Neural cell (in vitro differentiated cells): ENCODE measurements at regions not wholly inside any gene's neighbourhood (a gene's known extent, or its start where the extent isn't known, plus 50 kb on each side); places are given as distances from the start of the nearest gene placed in this dataset.

Experiments used
- H2AFZ ChIP-seq: fragments of 200-600, 300-800 bp; sonication (generic), shearing (Covaris generic); 2 replicates; pipeline ENCODE4 v1.6.0; 2014; ENCODE audit warnings: low read depth, mild to moderate bottlenecking, antibody characterized with exemption, low read length, moderate library complexity
- H3F3A ChIP-seq: fragments of 200-600 bp; shearing (Covaris generic); 2 replicates; pipeline ENCODE4 v1.6.1; 2016; ENCODE audit warnings: mild to moderate bottlenecking, moderate library complexity, mixed read lengths, antibody characterized with exemption, low read length; ENCODE audit not compliant: insufficient read depth, poor library complexity, severe bottlenecking
- H3K27ac ChIP-seq: fragments of 200-600, 300-800 bp; sonication (generic), shearing (Covaris generic); 2 replicates; pipeline ENCODE4 v1.5.1; 2014; ENCODE audit warnings: mild to moderate bottlenecking, low read length, moderate library complexity
- H3K27me3 ChIP-seq: fragments of 300-800, 200-600 bp; sonication (generic), shearing (Covaris generic); 2 replicates; pipeline ENCODE4 v1.6.0; 2014; ENCODE audit warnings: mild to moderate bottlenecking, low read depth, low read length, moderate library complexity; ENCODE audit not compliant: insufficient read depth
- H3K36me3 ChIP-seq: fragments of 300-800, 200-600 bp; sonication (generic), shearing (Covaris generic); 2 replicates; pipeline ENCODE4 v1.5.1; 2014; ENCODE audit warnings: mild to moderate bottlenecking, antibody characterized with exemption, low read length, moderate library complexity; ENCODE audit not compliant: insufficient read depth
- H3K4me2 ChIP-seq: fragments of 300-800, 200-600 bp; sonication (generic), shearing (Covaris generic); 2 replicates; pipeline ENCODE4 v1.6.0; 2014; ENCODE audit warnings: mild to moderate bottlenecking, low read length
- H3K4me3 ChIP-seq: fragments of 300-800, 200-600 bp; sonication (generic), shearing (Covaris generic); 2 replicates; pipeline ENCODE4 v1.5.1; 2014; ENCODE audit warnings: mild to moderate bottlenecking, low read length, moderate library complexity
- H3K79me2 ChIP-seq: fragments of 200-600 bp; shearing (Covaris generic); replicated peaks from 2 replicates; pipeline ENCODE4 v1.6.0; 2014; ENCODE audit warnings: mild to moderate bottlenecking, low read length, moderate library complexity; ENCODE audit not compliant: insufficient read depth
- H3K9ac ChIP-seq: fragments of 300-800, 200-600 bp; sonication (generic), shearing (Covaris generic); 2 replicates; pipeline ENCODE4 v1.6.1; 2016; ENCODE audit warnings: mild to moderate bottlenecking, low read length, mixed read lengths
- H3K9me2 ChIP-seq: fragments of 200-600 bp; shearing (Covaris generic); 2 replicates; pipeline ENCODE4 v1.6.1; 2016; ENCODE audit warnings: mild to moderate bottlenecking, low read length, mixed read lengths; ENCODE audit not compliant: insufficient read depth
- H3K9me3 ChIP-seq: fragments of 200-600, 300-800 bp; sonication (generic), shearing (Covaris generic); 2 replicates; pipeline ENCODE4 v1.6.1; 2016; ENCODE audit warnings: mild to moderate bottlenecking, mixed run types, low read length, moderate library complexity, mixed read lengths
- H4K20me1 ChIP-seq: fragments of 200-600 bp; shearing (Covaris generic); 2 replicates; pipeline ENCODE4 v1.6.1; 2016; ENCODE audit warnings: mild to moderate bottlenecking, mixed run types; ENCODE audit not compliant: insufficient read depth
- EP300 ChIP-seq: fragments of 450-650 bp; conservative IDR thresholded peaks from 2 replicates; pipeline ENCODE4 v1.6.1; 2014; ENCODE audit warnings: antibody characterized with exemption, mild to moderate bottlenecking, moderate library complexity; ENCODE audit not compliant: poor library complexity, severe bottlenecking
- EZH2 ChIP-seq: fragments of 200-600, 300-800 bp; shearing (Covaris generic), sonication (generic); IDR thresholded peaks from 2 replicates; pipeline ENCODE4 v1.6.1; 2014; ENCODE audit warnings: antibody characterized with exemption, low read length, borderline replicate concordance, mild to moderate bottlenecking; ENCODE audit not compliant: insufficient read depth, poor library complexity, severe bottlenecking
- MXI1 ChIP-seq: fragments of 450-650 bp; conservative IDR thresholded peaks from 2 replicates; pipeline ENCODE4 v1.6.1; 2014; ENCODE audit warnings: antibody characterized with exemption, mild to moderate bottlenecking; ENCODE audit not compliant: poor library complexity, severe bottlenecking
- POLR2AphosphoS5 ChIP-seq: IDR thresholded peaks from 2 replicates; pipeline ENCODE4 v1.6.1; 2012
- RAD21 ChIP-seq: fragments of 450-650 bp; conservative IDR thresholded peaks from 2 replicates; pipeline ENCODE4 v1.6.1; 2014; ENCODE audit warnings: antibody characterized with exemption, mild to moderate bottlenecking, moderate library complexity
- SMC3 ChIP-seq: fragments of 450-650 bp; conservative IDR thresholded peaks from 2 replicates; pipeline ENCODE4 v1.6.1; 2014; ENCODE audit warnings: antibody characterized with exemption, mild to moderate bottlenecking, moderate library complexity; ENCODE audit not compliant: poor library complexity
- TAF1 ChIP-seq: IDR thresholded peaks from 2 replicates; pipeline ENCODE4 v1.6.1; 2012; ENCODE audit warnings: low read depth
- TF ChIP-seq, protein P1 (sequence below): IDR thresholded peaks from 2 replicates; pipeline ENCODE4 v1.6.1; 2012; ENCODE audit warnings: borderline replicate concordance
- TF ChIP-seq, protein P2 (sequence below): fragments of 450-650 bp; IDR thresholded peaks from 2 replicates; pipeline ENCODE4 v1.5.1; 2014; ENCODE audit warnings: antibody characterized with exemption, mild to moderate bottlenecking, moderate library complexity; ENCODE audit not compliant: poor library complexity, severe bottlenecking

DNA sequence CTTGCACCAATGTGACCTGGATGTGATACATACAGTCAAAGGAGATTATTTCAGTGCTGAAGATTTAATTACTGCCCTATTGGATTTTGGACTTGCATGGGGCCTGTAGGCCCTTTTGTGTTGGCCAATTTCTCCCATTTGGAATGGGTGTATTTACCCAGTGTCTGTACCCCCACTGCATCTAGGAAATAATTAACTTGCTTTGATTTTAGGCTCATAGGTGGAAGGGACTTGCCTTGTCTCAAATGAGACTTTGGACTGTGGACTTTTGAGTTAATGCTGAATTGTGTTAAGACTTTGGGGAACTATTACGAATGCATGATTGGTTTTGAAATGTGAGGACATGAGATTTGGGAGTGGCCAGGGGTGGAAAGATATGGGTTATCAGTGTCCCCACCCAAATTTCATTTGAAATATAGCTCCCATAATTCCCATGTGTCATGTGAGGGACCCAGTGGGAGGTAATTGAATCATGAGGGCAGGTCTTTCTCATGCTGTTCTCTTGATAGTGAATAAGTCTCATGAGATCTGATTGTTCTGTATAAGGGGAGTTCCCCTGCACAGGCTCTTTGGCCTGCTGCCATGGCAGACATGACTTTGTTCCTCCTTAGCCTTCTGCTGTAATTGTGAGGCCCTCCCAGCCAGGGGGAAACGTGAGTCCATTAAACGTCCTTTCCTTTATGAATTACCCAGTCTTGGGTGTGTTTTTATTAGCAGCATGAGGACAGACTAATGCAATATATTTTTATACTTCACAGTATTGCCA, 362.2 kb upstream of the SPANXN4 start:
- no peaks in the 10 kb centered on the region for H3K9me3 ChIP-seq
- TF ChIP-seq MXI1 (no peak), EP300 (no peak), SMC3 (no peak), TAF1 (no peak), EZH2 (no peak), POLR2AphosphoS5 (no peak), RAD21 (no peak)
- TF ChIP-seq, protein P1, sequence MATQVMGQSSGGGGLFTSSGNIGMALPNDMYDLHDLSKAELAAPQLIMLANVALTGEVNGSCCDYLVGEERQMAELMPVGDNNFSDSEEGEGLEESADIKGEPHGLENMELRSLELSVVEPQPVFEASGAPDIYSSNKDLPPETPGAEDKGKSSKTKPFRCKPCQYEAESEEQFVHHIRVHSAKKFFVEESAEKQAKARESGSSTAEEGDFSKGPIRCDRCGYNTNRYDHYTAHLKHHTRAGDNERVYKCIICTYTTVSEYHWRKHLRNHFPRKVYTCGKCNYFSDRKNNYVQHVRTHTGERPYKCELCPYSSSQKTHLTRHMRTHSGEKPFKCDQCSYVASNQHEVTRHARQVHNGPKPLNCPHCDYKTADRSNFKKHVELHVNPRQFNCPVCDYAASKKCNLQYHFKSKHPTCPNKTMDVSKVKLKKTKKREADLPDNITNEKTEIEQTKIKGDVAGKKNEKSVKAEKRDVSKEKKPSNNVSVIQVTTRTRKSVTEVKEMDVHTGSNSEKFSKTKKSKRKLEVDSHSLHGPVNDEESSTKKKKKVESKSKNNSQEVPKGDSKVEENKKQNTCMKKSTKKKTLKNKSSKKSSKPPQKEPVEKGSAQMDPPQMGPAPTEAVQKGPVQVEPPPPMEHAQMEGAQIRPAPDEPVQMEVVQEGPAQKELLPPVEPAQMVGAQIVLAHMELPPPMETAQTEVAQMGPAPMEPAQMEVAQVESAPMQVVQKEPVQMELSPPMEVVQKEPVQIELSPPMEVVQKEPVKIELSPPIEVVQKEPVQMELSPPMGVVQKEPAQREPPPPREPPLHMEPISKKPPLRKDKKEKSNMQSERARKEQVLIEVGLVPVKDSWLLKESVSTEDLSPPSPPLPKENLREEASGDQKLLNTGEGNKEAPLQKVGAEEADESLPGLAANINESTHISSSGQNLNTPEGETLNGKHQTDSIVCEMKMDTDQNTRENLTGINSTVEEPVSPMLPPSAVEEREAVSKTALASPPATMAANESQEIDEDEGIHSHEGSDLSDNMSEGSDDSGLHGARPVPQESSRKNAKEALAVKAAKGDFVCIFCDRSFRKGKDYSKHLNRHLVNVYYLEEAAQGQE = no peak
- TF ChIP-seq, protein P2, sequence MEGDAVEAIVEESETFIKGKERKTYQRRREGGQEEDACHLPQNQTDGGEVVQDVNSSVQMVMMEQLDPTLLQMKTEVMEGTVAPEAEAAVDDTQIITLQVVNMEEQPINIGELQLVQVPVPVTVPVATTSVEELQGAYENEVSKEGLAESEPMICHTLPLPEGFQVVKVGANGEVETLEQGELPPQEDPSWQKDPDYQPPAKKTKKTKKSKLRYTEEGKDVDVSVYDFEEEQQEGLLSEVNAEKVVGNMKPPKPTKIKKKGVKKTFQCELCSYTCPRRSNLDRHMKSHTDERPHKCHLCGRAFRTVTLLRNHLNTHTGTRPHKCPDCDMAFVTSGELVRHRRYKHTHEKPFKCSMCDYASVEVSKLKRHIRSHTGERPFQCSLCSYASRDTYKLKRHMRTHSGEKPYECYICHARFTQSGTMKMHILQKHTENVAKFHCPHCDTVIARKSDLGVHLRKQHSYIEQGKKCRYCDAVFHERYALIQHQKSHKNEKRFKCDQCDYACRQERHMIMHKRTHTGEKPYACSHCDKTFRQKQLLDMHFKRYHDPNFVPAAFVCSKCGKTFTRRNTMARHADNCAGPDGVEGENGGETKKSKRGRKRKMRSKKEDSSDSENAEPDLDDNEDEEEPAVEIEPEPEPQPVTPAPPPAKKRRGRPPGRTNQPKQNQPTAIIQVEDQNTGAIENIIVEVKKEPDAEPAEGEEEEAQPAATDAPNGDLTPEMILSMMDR = no peak
- H3K36me3 ChIP-seq = no peaks in the 10 kb centered on the region

DNA sequence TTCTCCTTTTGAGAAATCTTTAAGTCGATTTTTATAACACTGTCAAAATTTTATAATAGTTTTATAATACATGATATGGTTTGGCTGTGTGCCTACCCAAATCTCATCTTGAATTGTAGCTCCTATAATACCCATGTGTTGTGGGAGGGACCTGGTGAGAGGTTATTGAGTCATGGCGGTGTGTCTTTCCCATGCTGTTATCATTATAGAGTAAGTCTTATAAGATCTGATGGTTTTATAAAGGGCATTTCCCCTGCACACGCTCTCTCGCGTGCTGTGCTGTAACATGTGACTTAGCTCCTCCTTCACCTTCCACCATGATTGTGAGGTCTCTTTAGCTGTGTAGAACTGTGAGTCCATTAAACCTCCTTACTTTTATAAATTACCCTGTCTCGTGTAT, 364.0 kb upstream of the SPANXN4 start:
- Histone ChIP-seq H3K36me3 (no peaks in the 10 kb centered on the region), H3K27ac (no peak overlapping the region), H3K4me2 (no peak overlapping the region), H3K79me2 (no peaks in the 10 kb centered on the region), H3F3A (no peaks in the 10 kb centered on the region), H2AFZ (no peak overlapping the region), H3K9me2 (no peaks in the 10 kb centered on the region), H4K20me1 (no peaks in the 10 kb centered on the region), H3K9ac (no peak overlapping the region), H3K9me3 (no peaks in the 10 kb centered on the region), H3K4me3 (no peak overlapping the region), H3K27me3 (no peaks in the 10 kb centered on the region)
- TF ChIP-seq MXI1 (no peak), EZH2 (no peak), TAF1 (no peak), RAD21 (no peak), EP300 (no peak), POLR2AphosphoS5 (no peak), SMC3 (no peak)
- TF ChIP-seq, protein P1 = no peak
- TF ChIP-seq, protein P2 = no peak

More for the DNA sequence above, 362.2 kb upstream of the SPANXN4 start:
- Histone ChIP-seq H3K4me3 (no peak overlapping the region), H4K20me1 (no peaks in the 10 kb centered on the region), H3F3A (no peaks in the 10 kb centered on the region), H3K27me3 (no peaks in the 10 kb centered on the region), H3K4me2 (no peak overlapping the region), H3K9me2 (no peaks in the 10 kb centered on the region), H3K9ac (no peak overlapping the region), H2AFZ (no peak overlapping the region), H3K79me2 (no peaks in the 10 kb centered on the region), H3K27ac (no peak overlapping the region)
